RWPE2 (cell line): ENCODE measurements at regions not wholly inside any gene's neighbourhood (a gene's known extent, or its start where the extent isn't known, plus 50 kb on each side); places are given as distances from the start of the nearest gene placed in this dataset.

Experiments
- ATAC-seq: fragments of 200-7000 bp; cut with Tn5 transposase; 3 replicates; pipeline ENCODE4 v1.9.1; 2021; ENCODE audit warnings: low read depth
- DNase-seq: peaks from one replicate; pipeline ENCODE4 v3.0.0-alpha.2; 2020; ENCODE audit warnings: low spot score
- H3K27ac ChIP-seq: fragments of 450-650 bp; 2 replicates; pipeline ENCODE4 v1.5.1; 2017; ENCODE audit warnings: mild to moderate bottlenecking; ENCODE audit not compliant: poor library complexity, severe bottlenecking
- H3K27me3 ChIP-seq: fragments of 250-450 bp; sonication (Bioruptor Pico); 2 replicates; pipeline ENCODE4 v1.5.1; 2021; ENCODE audit warnings: mild to moderate bottlenecking, moderate library complexity; ENCODE audit not compliant: insufficient read depth, poor library complexity, severe bottlenecking
- H3K36me3 ChIP-seq: fragments of 250-450 bp; sonication (Bioruptor Pico); 2 replicates; pipeline ENCODE4 v1.5.1; 2020; ENCODE audit warnings: low read depth, mild to moderate bottlenecking, moderate library complexity
- H3K4me1 ChIP-seq: fragments of 250-450 bp; sonication (Bioruptor Pico); 2 replicates; pipeline ENCODE4 v1.5.1; 2021; ENCODE audit warnings: mild to moderate bottlenecking, moderate library complexity; ENCODE audit not compliant: insufficient read depth, poor library complexity, severe bottlenecking
- H3K4me3 ChIP-seq: fragments of 250-450 bp; sonication (Bioruptor Pico); 2 replicates; pipeline ENCODE4 v1.5.1; 2021; ENCODE audit warnings: mild to moderate bottlenecking, moderate library complexity; ENCODE audit not compliant: severe bottlenecking
- H3K9me3 ChIP-seq: fragments of 250-450 bp; sonication (Bioruptor Pico); 2 replicates; pipeline ENCODE4 v1.5.1; 2021; ENCODE audit warnings: mild to moderate bottlenecking, moderate library complexity; ENCODE audit not compliant: severe bottlenecking
- TF ChIP-seq, protein P1 (sequence below): fragments of 450-650 bp; IDR thresholded peaks from one replicate; pipeline ENCODE4 v1.5.1; 2017; ENCODE audit warnings: mild to moderate bottlenecking, moderate library complexity; ENCODE audit not compliant: poor library complexity, severe bottlenecking

DNA sequence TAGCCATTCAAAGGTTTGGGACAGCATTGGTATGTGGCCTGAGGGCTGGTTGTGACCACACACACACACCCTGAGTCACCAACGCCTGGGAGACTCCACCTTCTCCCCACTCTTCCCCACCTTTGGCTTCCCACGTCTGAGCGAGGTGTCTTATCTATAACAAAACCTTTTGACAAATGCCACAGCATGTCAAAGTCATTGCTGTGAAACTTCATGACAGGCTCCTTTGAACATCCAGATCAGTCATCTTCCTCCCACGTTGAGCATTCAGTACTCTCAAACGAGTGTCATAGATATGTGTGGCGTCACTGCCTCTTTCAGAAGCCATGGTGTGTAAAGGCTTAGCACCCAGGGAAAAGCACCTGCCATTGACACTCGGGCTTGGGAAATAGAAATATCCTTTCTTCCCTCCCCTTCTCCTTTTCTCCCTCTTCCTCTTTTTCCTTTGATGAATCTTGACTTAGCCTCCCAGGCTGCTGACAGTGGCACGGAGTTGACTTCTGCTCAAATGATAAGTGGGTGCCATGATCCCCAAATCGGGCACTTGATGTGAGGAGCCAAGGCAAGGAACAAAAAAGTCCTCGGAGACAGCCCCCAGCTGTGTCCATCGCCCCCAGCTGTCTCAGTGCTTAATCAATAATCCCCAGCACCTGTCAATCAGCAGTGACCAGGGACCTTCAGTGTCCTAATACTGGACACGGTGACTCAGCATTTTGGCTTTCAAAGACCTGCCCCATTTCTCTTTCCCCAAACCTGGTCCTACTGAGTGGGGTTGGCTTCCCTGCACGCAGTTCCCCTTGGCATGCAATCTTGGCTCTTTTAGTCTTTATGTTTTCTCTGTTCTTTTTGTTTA, 114.8 kb downstream of the FGF18 start:
- DNase-seq (no peak), ATAC-seq (peak; percentile 51; the same call in 2 of the 3 replicates)
- Histone ChIP-seq H3K36me3 (no peaks in the 10 kb centered on the region), H3K27me3 (no peaks in the 10 kb centered on the region), H3K4me1 (peaks cover 4% of the 10 kb centered on the region), H3K27ac (no peak overlapping the region), H3K9me3 (no peaks in the 10 kb centered on the region), H3K4me3 (no peak overlapping the region)
- TF ChIP-seq, protein P1, sequence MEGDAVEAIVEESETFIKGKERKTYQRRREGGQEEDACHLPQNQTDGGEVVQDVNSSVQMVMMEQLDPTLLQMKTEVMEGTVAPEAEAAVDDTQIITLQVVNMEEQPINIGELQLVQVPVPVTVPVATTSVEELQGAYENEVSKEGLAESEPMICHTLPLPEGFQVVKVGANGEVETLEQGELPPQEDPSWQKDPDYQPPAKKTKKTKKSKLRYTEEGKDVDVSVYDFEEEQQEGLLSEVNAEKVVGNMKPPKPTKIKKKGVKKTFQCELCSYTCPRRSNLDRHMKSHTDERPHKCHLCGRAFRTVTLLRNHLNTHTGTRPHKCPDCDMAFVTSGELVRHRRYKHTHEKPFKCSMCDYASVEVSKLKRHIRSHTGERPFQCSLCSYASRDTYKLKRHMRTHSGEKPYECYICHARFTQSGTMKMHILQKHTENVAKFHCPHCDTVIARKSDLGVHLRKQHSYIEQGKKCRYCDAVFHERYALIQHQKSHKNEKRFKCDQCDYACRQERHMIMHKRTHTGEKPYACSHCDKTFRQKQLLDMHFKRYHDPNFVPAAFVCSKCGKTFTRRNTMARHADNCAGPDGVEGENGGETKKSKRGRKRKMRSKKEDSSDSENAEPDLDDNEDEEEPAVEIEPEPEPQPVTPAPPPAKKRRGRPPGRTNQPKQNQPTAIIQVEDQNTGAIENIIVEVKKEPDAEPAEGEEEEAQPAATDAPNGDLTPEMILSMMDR: no peak

GRCh38 chr5:171535162-171535561, 115.7 kb downstream of the FGF18 start:
- no peaks in the 10 kb centered on the region for H3K9me3 ChIP-seq
- no peak for DNase-seq
- H3K4me1 ChIP-seq: peaks cover 4% of the 10 kb centered on the region
- TF ChIP-seq, protein P1: no peak
- H3K36me3 ChIP-seq: no peaks in the 10 kb centered on the region
- no peak for ATAC-seq
- H3K27me3 ChIP-seq: no peaks in the 10 kb centered on the region
- H3K27ac ChIP-seq: no peak overlapping the region
- H3K4me3 ChIP-seq: no peak overlapping the region

- H3K27ac ChIP-seq: no peak overlapping the region
- no peaks in the 10 kb centered on the region for H3K27me3 ChIP-seq
- H3K36me3 ChIP-seq: no peaks in the 10 kb centered on the region
- ATAC-seq (peak; percentile 65), DNase-seq (no peak)
- no peaks in the 10 kb centered on the region for H3K4me1 ChIP-seq
- H3K9me3 ChIP-seq: no peaks in the 10 kb centered on the region
- TF ChIP-seq, protein P1: no peak
- H3K4me3 ChIP-seq: no peak overlapping the region
These were observed 117.8 kb downstream of the FGF18 start for GRCh38 chr5:171537070-171537849.

DNA sequence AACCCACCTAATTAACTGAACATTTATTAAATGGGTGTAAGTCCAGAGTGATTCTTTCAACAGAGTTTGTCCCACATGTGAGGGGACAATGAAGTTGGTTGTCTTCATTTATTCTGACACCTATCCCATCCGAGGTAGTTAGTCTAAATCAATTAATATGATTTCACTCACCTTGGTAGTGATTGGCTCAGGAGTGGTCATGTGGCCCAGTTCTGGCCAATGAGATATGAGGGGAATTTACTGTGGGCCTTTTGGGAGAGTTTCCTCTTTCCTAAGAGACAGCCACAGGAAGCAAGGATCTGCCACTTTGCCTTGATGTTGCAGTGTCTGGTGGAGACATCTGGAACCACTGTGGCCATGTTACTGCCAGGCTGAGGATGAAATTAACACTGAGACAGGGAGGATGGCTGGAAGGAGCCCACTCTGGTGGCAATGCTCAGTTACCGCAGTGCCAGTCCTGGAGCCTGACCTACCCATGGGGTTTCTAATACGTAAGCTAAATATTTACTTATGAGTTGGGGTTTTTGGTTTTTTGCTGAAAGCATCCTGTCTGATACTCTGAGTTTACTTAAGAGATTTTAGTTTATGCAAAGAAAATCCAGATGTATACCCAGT, 118.6 kb downstream of the FGF18 start:
- no peaks in the 10 kb centered on the region for H3K27me3 ChIP-seq
- H3K9me3 ChIP-seq: no peaks in the 10 kb centered on the region
- H3K4me3 ChIP-seq: no peak overlapping the region
- TF ChIP-seq, protein P1: no peak
- no peak for DNase-seq
- H3K36me3 ChIP-seq: no peaks in the 10 kb centered on the region
- H3K27ac ChIP-seq: no peak overlapping the region
- H3K4me1 ChIP-seq: no peaks in the 10 kb centered on the region
- ATAC-seq: no peak
